GM10266 (cell line): ENCODE measurements at regions not wholly inside any gene's neighbourhood (a gene's known extent, or its start where the extent isn't known, plus 50 kb on each side); places are given as distances from the start of the nearest gene placed in this dataset.
"Not testable (repeated sequence)": the region's sequence is repeated elsewhere in the genome, so short reads cannot be mapped to it uniquely, and the experiment has no call there.

Experiments used
- DNase-seq: peaks from one replicate; pipeline ENCODE4 v3.0.0; 2012; ENCODE audit errors: extremely low spot score
- TF ChIP-seq, protein P1 (sequence below): IDR thresholded peaks from 2 replicates; pipeline ENCODE4 v1.5.1; 2012; ENCODE audit warnings: mild to moderate bottlenecking, low read depth; ENCODE audit not compliant: control insufficient read depth, insufficient read depth; ENCODE audit errors: missing control alignments

DNA sequence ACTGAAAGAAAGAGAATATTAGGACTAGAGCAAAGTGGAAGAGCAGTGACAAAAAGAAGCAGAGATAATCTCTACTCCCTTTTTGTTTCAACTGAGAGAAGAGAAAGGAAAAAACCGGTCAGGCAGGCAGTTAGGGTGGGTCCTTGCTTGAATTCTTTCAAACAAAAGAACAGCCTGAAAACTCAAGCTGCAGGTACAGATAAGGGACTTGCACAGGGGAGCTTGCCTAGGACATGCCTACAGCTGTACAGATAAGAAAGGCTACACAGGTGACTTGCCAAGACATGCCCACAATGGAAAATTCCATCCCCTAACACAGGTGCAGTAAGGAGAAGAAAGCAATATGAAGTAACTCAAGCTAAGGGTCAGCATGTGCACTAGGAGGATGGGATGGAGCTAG, 532.2 kb upstream of the MIS18BP1 start:
- no peak for DNase-seq
- TF ChIP-seq, protein P1, sequence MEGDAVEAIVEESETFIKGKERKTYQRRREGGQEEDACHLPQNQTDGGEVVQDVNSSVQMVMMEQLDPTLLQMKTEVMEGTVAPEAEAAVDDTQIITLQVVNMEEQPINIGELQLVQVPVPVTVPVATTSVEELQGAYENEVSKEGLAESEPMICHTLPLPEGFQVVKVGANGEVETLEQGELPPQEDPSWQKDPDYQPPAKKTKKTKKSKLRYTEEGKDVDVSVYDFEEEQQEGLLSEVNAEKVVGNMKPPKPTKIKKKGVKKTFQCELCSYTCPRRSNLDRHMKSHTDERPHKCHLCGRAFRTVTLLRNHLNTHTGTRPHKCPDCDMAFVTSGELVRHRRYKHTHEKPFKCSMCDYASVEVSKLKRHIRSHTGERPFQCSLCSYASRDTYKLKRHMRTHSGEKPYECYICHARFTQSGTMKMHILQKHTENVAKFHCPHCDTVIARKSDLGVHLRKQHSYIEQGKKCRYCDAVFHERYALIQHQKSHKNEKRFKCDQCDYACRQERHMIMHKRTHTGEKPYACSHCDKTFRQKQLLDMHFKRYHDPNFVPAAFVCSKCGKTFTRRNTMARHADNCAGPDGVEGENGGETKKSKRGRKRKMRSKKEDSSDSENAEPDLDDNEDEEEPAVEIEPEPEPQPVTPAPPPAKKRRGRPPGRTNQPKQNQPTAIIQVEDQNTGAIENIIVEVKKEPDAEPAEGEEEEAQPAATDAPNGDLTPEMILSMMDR, result no peak

- DNase-seq, result no peak
- TF ChIP-seq, protein P1, result no peak
Observed at GRCh38 chr14:45766247-45766646, 513.2 kb upstream of the MIS18BP1 start.

- DNase-seq, result no peak
- TF ChIP-seq, protein P1, result no peak
Observed at GRCh38 chr14:45757655-45758054, 504.7 kb upstream of the MIS18BP1 start.

DNA sequence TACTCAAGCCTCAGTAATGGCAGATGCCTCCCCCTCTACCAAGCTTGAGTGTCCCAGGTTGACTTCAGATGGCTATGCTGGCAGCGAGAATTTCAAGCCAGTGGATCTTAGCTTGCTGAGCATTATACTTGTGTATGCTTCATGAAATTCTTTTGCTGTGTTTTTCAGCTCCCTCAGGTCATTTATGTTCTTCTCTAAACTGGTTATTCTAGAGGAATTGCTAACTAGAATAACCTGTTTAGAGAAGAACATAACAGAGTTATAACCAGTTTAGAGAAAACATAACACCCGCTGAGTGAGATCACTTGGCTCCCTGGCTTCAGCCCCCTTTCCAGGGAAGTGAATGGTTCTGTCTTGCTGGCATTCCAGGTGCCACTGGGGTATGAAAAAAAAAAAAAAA, 503.4 kb upstream of the MIS18BP1 start:
- DNase-seq, result not testable (repeated sequence)

DNA sequence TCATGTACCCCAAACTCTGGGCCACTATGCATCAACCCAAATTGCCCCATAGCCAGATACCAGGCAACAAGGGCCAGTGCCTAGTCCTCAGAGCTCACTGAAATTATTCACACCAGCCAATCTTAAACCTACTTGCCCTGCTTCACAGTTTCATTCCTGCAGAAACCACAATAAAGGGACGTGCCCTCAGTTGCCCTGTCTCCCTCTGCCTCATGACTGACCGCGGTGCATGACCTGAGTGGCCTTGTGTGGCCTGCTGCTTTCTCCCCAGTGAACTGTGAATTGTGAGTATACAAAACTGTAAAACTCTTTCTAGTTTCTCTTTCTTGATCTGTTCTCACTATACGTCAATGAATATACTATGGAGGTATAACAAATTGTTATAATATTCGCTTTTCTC, 490.9 kb upstream of the MIS18BP1 start:
- no peak for DNase-seq
- TF ChIP-seq, protein P1, result no peak

DNA sequence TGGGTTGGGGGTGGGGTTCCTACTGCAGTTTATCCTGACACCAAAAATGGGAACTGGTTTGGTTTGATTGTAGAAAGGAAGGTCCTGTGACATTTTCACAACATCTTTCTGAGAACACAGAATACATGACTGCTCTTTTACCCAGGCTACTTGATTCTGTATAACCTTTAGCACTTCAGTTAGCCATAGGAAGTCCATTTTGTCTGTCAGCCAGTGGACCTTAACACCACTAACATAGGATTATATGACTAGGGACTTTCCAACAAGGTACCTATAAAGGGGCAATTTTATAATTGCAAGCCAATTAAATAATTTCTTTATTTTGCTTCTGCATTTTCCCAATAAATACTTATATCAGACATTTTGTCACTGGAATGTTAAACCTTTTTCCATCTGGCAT, 489.2 kb upstream of the MIS18BP1 start:
- TF ChIP-seq, protein P1, result no peak
- no peak for DNase-seq

- TF ChIP-seq, protein P1, result no peak
- DNase-seq, result no peak
Observed at GRCh38 chr14:45728434-45729225, 475.6 kb upstream of the MIS18BP1 start.

GRCh38 chr14:45727133-45727532, 474.1 kb upstream of the MIS18BP1 start:
- DNase-seq, result no peak
- TF ChIP-seq, protein P1, result no peak
